ENCODE measurements at regions not wholly inside any gene's neighbourhood (a gene's known extent, or its start where the extent isn't known, plus 50 kb on each side); places are given as distances from the start of the nearest gene placed in this dataset.

GRCh38 chr3:64852738-64853137, 164.9 kb upstream of the ADAMTS9 start:
- ATAC-seq = no peak
- Histone ChIP-seq H3K9ac (ENCODE audit: low read length) (no peak overlapping the region), H3K79me2 (ENCODE audit: insufficient read depth, low read length) (no peaks in the 10 kb centered on the region), H3K4me3 (replicated peaks in 1 of 2; ENCODE audit: low read depth in 1 of 2, low read length in 2 of 2) (no peak overlapping the region), H3K4me1 (ENCODE audit: control insufficient read depth in 1 of 2, insufficient read depth in 2 of 2, low read length in 2 of 2) (no peaks in the 10 kb centered on the region), H3K36me3 (ENCODE audit: control insufficient read depth in 1 of 2, insufficient read depth in 2 of 2, low read length in 2 of 2) (no peaks in the 10 kb centered on the region), H3K4me2 (ENCODE audit: low read length) (no peak overlapping the region), H4K20me1 (ENCODE audit: insufficient read depth) (no peaks in the 10 kb centered on the region), H3K27ac (ENCODE audit: low read depth, low read length) (no peak overlapping the region), H3K9me2 (ENCODE audit: insufficient read depth) (no peaks in the 10 kb centered on the region), H3K27me3 (ENCODE audit: insufficient read depth, low read length) (0 out of 2 replicates have a peak, but pooled peaks cover 3% of the 10 kb centered on the region), H3K9me3 (ENCODE audit: control insufficient read depth in 1 of 2, insufficient read depth in 1 of 2, low read depth in 1 of 2, low read length in 2 of 2) (no peaks in the 10 kb centered on the region), H2AFZ (ENCODE audit: low read depth, low read length, poor library complexity, severe bottlenecking) (no peak overlapping the region)
- DNase-seq (ENCODE audit: low read depth, low spot score) = no peak
- RAD21 ChIA-PET (ENCODE audit: low non-redundant PET in 1 of 2, low total read pairs in 2 of 2, uncharacterized antibody in 2 of 2, unreplicated experiment in 2 of 2) = no interaction called here
- POLR2A ChIA-PET = no interaction called here
- intact Hi-C loops (cut with micrococcal nuclease) = no loop called here
- BruUV-seq (replicated peaks) = no TSS peak
- TF ChIP-seq CBX3 (IDR thresholded peaks at IDR 0.05; ENCODE audit: low read depth) (no peak), SRF (IDR thresholded peaks at IDR 0.05; ENCODE audit: low read depth) (no peak), CEBPB (IDR thresholded peaks at IDR 0.05; ENCODE audit: low read depth) (no peak), JUND (IDR thresholded peaks at IDR 0.05) (no peak), ELF1 (IDR thresholded peaks at IDR 0.05; ENCODE audit: borderline replicate concordance, low read depth) (no peak), ZFX (IDR thresholded peaks at IDR 0.05) (no peak), EZH2 (IDR thresholded peaks at IDR 0.05) (no peak), ZBTB33 (IDR thresholded peaks at IDR 0.05; ENCODE audit: extremely low read depth, insufficient replicate concordance, low read length) (no peak), CTCF (IDR thresholded peaks at IDR 0.05 in 2 of 3, conservative IDR thresholded peaks at IDR 0.05 in 1 of 3; ENCODE audit: borderline replicate concordance in 1 of 3, insufficient read depth in 1 of 3, low read depth in 2 of 3, low read length in 2 of 3) (no peak), SIN3A (IDR thresholded peaks at IDR 0.05; ENCODE audit: low read depth) (no peak), REST (IDR thresholded peaks at IDR 0.05; ENCODE audit: low read depth) (no peak)
- CTCF ChIA-PET = no interaction called here
